ENCODE measurements at regions not wholly inside any gene's neighbourhood (a gene's known extent, or its start where the extent isn't known, plus 50 kb on each side); places are given as distances from the start of the nearest gene placed in this dataset.

DNA sequence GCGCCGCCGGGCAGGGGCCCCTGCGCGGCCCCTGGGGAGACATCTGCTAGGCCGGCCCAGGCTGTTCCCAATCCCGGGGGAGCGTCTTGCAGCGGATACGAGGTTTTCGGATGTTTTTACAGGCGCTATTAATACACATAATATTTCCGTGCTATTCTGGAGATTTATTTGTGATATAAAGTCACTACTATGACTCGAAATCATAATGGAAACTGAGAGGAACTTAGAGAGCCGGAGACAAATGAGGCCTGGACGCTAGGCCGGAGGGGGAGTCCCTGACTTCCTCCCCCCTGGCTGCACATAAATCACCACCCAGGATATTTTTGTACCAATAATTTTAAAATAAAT is 91.7 kb upstream of the ANO1 start:
- H3K4me3 ChIP-seq (ENCODE audit: low read depth, low read length) = no peak overlapping the region
- no peak for TF ChIP-seq CTCF (IDR thresholded peaks at IDR 0.05; ENCODE audit: low read depth, low read length, missing control alignments)
- no peak for DNase-seq (ENCODE audit: low read depth)

- no peak for DNase-seq (ENCODE audit: low read depth)
- no peak for TF ChIP-seq CTCF (IDR thresholded peaks at IDR 0.05; ENCODE audit: low read depth, low read length, missing control alignments)
- H3K4me3 ChIP-seq (ENCODE audit: low read depth, low read length) = no peak overlapping the region
Observed at GRCh38 chr11:69986830-69987229, 91.3 kb upstream of the ANO1 start.

- H3K4me3 ChIP-seq (ENCODE audit: low read depth, low read length) = no peak overlapping the region
- no peak for TF ChIP-seq CTCF (IDR thresholded peaks at IDR 0.05; ENCODE audit: low read depth, low read length, missing control alignments)
- DNase-seq (ENCODE audit: low read depth) = no peak
Observed at GRCh38 chr11:69992026-69992425, 86.1 kb upstream of the ANO1 start.

- DNase-seq (ENCODE audit: low read depth) = no peak
- no peak overlapping the region for H3K4me3 ChIP-seq (ENCODE audit: low read depth, low read length)
- no peak for TF ChIP-seq CTCF (IDR thresholded peaks at IDR 0.05; ENCODE audit: low read depth, low read length, missing control alignments)
Observed at GRCh38 chr11:69992943-69993694, 85.0 kb upstream of the ANO1 start.

DNA sequence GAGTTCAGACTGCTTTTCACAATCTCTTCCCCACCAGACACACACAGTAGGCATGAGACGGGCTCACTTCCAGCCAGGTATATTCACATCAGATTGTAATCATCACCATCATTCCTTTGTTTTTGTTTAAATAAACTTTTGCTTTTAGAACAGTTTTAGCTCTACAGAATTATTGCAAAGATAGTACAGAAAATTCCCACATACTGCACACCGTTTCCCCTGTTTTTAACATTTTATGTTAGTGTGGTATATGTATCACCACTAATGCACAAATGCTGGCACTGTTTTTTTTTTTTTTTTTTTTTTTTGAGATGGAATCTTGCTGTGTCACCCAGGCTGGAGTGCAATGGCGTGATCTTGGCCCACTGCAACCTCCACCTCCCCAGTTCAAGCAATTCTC is 83.3 kb upstream of the ANO1 start:
- no peak for DNase-seq (ENCODE audit: low read depth)
- TF ChIP-seq CTCF (IDR thresholded peaks at IDR 0.05; ENCODE audit: low read depth, low read length, missing control alignments) = no peak
- no peak overlapping the region for H3K4me3 ChIP-seq (ENCODE audit: low read depth, low read length)

DNA sequence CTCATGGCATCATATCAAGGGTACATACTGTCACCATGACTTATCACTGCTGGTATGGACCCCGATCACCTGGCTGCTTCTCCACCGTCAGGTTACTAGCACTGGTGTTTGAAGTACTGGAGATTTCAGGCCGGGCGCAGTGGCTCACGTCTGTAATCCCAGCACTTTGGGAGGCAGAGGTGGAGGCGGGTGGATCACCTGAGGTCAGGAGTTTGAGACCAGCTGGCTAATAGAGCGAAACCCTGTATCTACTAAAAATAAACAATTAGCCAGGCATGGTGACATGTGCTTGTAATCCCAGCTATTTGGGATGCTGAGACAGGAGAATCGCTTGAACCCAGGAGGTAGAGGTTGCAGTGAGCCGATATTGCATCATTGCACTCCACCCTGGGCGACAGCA is 82.4 kb upstream of the ANO1 start:
- no peak for DNase-seq (ENCODE audit: low read depth)
- H3K4me3 ChIP-seq (ENCODE audit: low read depth, low read length) = no peak overlapping the region
- no peak for TF ChIP-seq CTCF (IDR thresholded peaks at IDR 0.05; ENCODE audit: low read depth, low read length, missing control alignments)

DNA sequence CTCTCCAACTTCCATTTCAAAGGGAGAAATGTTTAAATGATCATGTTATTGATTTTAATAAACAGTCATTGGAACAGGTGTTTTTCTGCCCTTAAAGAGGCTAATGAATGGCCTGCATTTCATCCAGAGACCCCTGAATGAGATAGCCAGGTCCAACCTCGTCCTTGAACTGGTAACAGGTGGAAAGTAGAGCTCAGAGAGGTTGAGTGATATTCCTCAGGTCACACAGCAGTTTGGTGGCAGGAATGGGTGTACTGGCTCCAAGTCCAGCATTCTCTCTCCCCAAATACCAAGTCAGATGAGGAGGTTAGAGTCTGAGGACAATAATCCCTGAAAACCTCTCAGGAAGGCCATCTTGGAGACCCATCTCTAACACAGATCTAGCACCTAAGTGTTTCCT is 81.7 kb upstream of the ANO1 start:
- H3K4me3 ChIP-seq (ENCODE audit: low read depth, low read length) = no peak overlapping the region
- TF ChIP-seq CTCF (IDR thresholded peaks at IDR 0.05; ENCODE audit: low read depth, low read length, missing control alignments) = no peak
- DNase-seq (ENCODE audit: low read depth) = no peak

All from GM12864 (cell line).